Liver (tissue), 8 donors: ENCODE measurements at regions not wholly inside any gene's neighbourhood (a gene's known extent, or its start where the extent isn't known, plus 50 kb on each side); places are given as distances from the start of the nearest gene placed in this dataset.

Experiments used
- DNase-seq: peaks from one replicate; pipeline ENCODE4 v3.0.0-alpha.2; 2017; ENCODE audit warnings: low spot score
- H3K27ac ChIP-seq, 2 donors: one replicate each; pipeline ENCODE4 v1.7.0; 2013; ENCODE audit warnings: inconsistent platforms in 2 of 2, low read length in 2 of 2, control low read depth in 1 of 2, low read depth in 1 of 2, mild to moderate bottlenecking in 1 of 2
- H3K27me3 ChIP-seq, 4 donors: one replicate each; pipeline versions ENCODE4 v1.6.1 to v1.7.0; 2013; ENCODE audit warnings: low read length in 3 of 4, inconsistent platforms in 1 of 4, mild to moderate bottlenecking in 1 of 4, moderate library complexity in 1 of 4; ENCODE audit not compliant: control insufficient read depth in 4 of 4, insufficient read depth in 4 of 4
- H3K36me3 ChIP-seq, 4 donors: one replicate each; pipeline versions ENCODE4 v1.6.1 to v1.7.0; 2013; ENCODE audit warnings: low read length in 3 of 4, mild to moderate bottlenecking in 3 of 4, low read depth in 1 of 4, moderate library complexity in 1 of 4; ENCODE audit not compliant: control insufficient read depth in 4 of 4, insufficient read depth in 3 of 4
- H3K4me1 ChIP-seq, 4 donors: one replicate each; pipeline versions ENCODE4 v1.6.1 to v1.7.0; 2013; ENCODE audit warnings: low read length in 3 of 4, mild to moderate bottlenecking in 3 of 4, moderate library complexity in 1 of 4; ENCODE audit not compliant: control insufficient read depth in 4 of 4, insufficient read depth in 4 of 4
- H3K4me3 ChIP-seq, 3 donors: one replicate each; pipeline versions ENCODE4 v1.6.1 to v1.7.0; 2013; ENCODE audit warnings: low read length in 3 of 3, control low read depth in 1 of 3, low read depth in 1 of 3, mild to moderate bottlenecking in 1 of 3
- H3K9ac ChIP-seq, 2 donors: one replicate each; pipeline ENCODE4 v1.7.0; 2013; ENCODE audit warnings: low read length in 2 of 2, mild to moderate bottlenecking in 2 of 2, moderate library complexity in 2 of 2, control low read depth in 1 of 2, low read depth in 1 of 2
- H3K9me3 ChIP-seq, 4 donors: one replicate each; pipeline versions ENCODE4 v1.6.1 to v1.7.0; 2013; ENCODE audit warnings: low read length in 3 of 4; ENCODE audit not compliant: control insufficient read depth in 4 of 4
- EGR1 ChIP-seq, 2 donors: IDR thresholded peaks; 2 replicates each; pipeline ENCODE4 v1.6.1; 2016 to 2018; ENCODE audit warnings: antibody characterized with exemption in 2 of 2, low read depth in 2 of 2
- FOXA1 ChIP-seq: IDR thresholded peaks from 2 replicates; pipeline ENCODE4 v1.6.1; 2016; ENCODE audit warnings: antibody characterized with exemption
- FOXA2 ChIP-seq: IDR thresholded peaks from 2 replicates; pipeline ENCODE4 v1.6.1; 2016; ENCODE audit warnings: antibody characterized with exemption
- GABPA ChIP-seq, 2 donors: IDR thresholded peaks in 1 of 2; conservative IDR thresholded peaks in 1 of 2; 2 replicates each; pipeline ENCODE4 v1.6.1; 2016; ENCODE audit warnings: antibody characterized with exemption in 2 of 2, mild to moderate bottlenecking in 1 of 2, moderate library complexity in 1 of 2
- JUND ChIP-seq, 2 donors: IDR thresholded peaks; 2 replicates each; pipeline ENCODE4 v1.6.1; 2016; ENCODE audit warnings: antibody characterized with exemption in 2 of 2
- NR2F2 ChIP-seq: IDR thresholded peaks from 2 replicates; pipeline ENCODE4 v1.6.1; 2016; ENCODE audit warnings: antibody characterized with exemption
- RAD21 ChIP-seq, 2 donors: IDR thresholded peaks; 2 replicates each; pipeline ENCODE4 v1.6.1; 2016; ENCODE audit warnings: antibody characterized with exemption in 2 of 2, mild to moderate bottlenecking in 2 of 2
- RXRA ChIP-seq, 2 donors: IDR thresholded peaks; 2 replicates each; pipeline ENCODE4 v1.6.1; 2017 to 2018; ENCODE audit warnings: antibody characterized with exemption in 2 of 2, mild to moderate bottlenecking in 1 of 2
- TAF1 ChIP-seq: conservative IDR thresholded peaks from 2 replicates; pipeline ENCODE4 v1.6.1; 2016; ENCODE audit warnings: antibody characterized with exemption, mild to moderate bottlenecking
- YY1 ChIP-seq: IDR thresholded peaks from 2 replicates; pipeline ENCODE4 v1.6.1; 2016; ENCODE audit warnings: antibody characterized with exemption, mild to moderate bottlenecking
- WGBS: extraction: QIAGEN DNeasy Blood & Tissue Kit; methylation state at CpG from one replicate; pipeline ENCODE4 v1.1.7; 2013; 5-methylcytosine and 5-hydroxymethylcytosine counted together
- TF ChIP-seq, protein P1 (sequence below): fragments of 150-350 bp; IDR thresholded peaks from 2 replicates; pipeline ENCODE4 v1.5.1; 2017; ENCODE audit warnings: improper control_type of control experiment, low read depth, low read length; ENCODE audit not compliant: missing input control
- TF ChIP-seq, protein P2 (sequence below): IDR thresholded peaks from 2 replicates; pipeline ENCODE4 v1.6.1; 2016; ENCODE audit warnings: antibody characterized with exemption
- TF ChIP-seq, protein P3 (sequence below): IDR thresholded peaks from 2 replicates; pipeline ENCODE4 v1.6.1; 2016; ENCODE audit warnings: antibody characterized with exemption
- TF ChIP-seq, protein P4 (sequence below): IDR thresholded peaks from 2 replicates; pipeline ENCODE4 v1.6.1; 2016; ENCODE audit warnings: antibody characterized with exemption
- TF ChIP-seq, protein P5 (sequence below): IDR thresholded peaks from 2 replicates; pipeline ENCODE4 v1.6.1; 2016; ENCODE audit warnings: antibody characterized with exemption, mild to moderate bottlenecking
- donor health status: healthy.
- donor health status: healthy.
- donor health status: healthy.
- donor health status: healthy.
- donor health status: healthy.

DNA sequence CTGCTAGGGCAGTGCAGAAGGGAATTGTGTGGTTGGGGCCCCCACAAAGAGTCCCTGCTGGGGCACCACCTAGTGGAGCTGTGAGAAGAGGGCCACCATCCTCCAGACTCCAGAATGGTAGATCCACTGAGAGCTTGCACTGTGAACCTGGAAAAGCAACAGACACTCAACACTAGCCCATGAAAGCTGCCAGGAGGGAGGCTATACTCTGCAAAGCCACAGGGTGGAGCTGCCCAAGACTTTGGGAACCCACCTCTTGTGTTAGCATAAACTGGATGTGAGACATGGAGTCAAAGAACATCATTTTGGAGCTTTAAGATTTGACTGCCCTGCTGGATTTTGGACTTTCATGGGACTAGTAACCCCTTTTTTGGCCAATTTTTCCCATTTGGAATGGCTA is 328.4 kb upstream of the KHDRBS2 start:
- no peak overlapping the region for H3K9ac ChIP-seq
- H3K27ac ChIP-seq, result no peak overlapping the region
- no peaks in the 10 kb centered on the region for H3K9me3 ChIP-seq
- H3K4me1 ChIP-seq, result no peaks in the 10 kb centered on the region
- no peaks in the 10 kb centered on the region for H3K27me3 ChIP-seq
- no peak for DNase-seq
- no peak for TF ChIP-seq YY1
- TF ChIP-seq, protein P1, sequence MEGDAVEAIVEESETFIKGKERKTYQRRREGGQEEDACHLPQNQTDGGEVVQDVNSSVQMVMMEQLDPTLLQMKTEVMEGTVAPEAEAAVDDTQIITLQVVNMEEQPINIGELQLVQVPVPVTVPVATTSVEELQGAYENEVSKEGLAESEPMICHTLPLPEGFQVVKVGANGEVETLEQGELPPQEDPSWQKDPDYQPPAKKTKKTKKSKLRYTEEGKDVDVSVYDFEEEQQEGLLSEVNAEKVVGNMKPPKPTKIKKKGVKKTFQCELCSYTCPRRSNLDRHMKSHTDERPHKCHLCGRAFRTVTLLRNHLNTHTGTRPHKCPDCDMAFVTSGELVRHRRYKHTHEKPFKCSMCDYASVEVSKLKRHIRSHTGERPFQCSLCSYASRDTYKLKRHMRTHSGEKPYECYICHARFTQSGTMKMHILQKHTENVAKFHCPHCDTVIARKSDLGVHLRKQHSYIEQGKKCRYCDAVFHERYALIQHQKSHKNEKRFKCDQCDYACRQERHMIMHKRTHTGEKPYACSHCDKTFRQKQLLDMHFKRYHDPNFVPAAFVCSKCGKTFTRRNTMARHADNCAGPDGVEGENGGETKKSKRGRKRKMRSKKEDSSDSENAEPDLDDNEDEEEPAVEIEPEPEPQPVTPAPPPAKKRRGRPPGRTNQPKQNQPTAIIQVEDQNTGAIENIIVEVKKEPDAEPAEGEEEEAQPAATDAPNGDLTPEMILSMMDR, result no peak
- no peak for TF ChIP-seq JUND (IDR thresholded peaks at IDR 0.05)
- no peak for TF ChIP-seq TAF1
- TF ChIP-seq FOXA1, result no peak
- no peaks in the 10 kb centered on the region for H3K36me3 ChIP-seq
- no peak overlapping the region for H3K4me3 ChIP-seq

DNA sequence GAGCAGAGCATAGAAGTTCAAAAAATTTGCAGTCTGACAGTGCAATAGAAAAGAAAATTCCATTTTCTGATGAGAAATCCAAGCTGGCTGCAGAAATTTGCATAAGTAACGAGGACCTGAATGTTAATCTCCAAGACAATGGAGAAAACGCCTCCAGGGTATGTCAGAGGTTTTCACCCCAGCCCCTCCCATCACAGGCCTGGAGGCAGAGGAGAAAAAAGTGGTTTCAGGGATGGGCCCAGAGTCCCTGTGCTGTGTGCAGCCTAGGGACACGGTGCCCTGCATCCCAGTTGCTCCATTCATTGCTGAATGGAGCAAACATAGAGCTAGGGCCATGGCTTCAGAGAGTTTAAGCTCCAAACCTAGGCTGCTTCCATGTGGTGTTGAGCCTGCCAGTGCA is 327.9 kb upstream of the KHDRBS2 start:
- no peak for TF ChIP-seq RAD21 (IDR thresholded peaks at IDR 0.05)
- TF ChIP-seq, protein P2, sequence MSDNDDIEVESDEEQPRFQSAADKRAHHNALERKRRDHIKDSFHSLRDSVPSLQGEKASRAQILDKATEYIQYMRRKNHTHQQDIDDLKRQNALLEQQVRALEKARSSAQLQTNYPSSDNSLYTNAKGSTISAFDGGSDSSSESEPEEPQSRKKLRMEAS, result no peak
- TF ChIP-seq RXRA (IDR thresholded peaks at IDR 0.05), result no peak
- TF ChIP-seq, protein P3, sequence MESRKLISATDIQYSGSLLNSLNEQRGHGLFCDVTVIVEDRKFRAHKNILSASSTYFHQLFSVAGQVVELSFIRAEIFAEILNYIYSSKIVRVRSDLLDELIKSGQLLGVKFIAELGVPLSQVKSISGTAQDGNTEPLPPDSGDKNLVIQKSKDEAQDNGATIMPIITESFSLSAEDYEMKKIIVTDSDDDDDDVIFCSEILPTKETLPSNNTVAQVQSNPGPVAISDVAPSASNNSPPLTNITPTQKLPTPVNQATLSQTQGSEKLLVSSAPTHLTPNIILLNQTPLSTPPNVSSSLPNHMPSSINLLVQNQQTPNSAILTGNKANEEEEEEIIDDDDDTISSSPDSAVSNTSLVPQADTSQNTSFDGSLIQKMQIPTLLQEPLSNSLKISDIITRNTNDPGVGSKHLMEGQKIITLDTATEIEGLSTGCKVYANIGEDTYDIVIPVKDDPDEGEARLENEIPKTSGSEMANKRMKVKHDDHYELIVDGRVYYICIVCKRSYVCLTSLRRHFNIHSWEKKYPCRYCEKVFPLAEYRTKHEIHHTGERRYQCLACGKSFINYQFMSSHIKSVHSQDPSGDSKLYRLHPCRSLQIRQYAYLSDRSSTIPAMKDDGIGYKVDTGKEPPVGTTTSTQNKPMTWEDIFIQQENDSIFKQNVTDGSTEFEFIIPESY, result no peak
- TF ChIP-seq EGR1 (IDR thresholded peaks at IDR 0.05; ENCODE audit: low read depth in 2 of 2), result no peak
- TF ChIP-seq TAF1, result no peak
- TF ChIP-seq, protein P4, sequence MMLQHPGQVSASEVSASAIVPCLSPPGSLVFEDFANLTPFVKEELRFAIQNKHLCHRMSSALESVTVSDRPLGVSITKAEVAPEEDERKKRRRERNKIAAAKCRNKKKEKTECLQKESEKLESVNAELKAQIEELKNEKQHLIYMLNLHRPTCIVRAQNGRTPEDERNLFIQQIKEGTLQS, result no peak
- TF ChIP-seq GABPA (IDR thresholded peaks at IDR 0.05 in 1 of 2, conservative IDR thresholded peaks at IDR 0.05 in 1 of 2), result no peak
- WGBS, result 62% methylated on average over 3 of the region's 3 CpGs
- no peaks in the 10 kb centered on the region for H3K9me3 ChIP-seq
- no peak overlapping the region for H3K9ac ChIP-seq
- no peak for DNase-seq
- no peaks in the 10 kb centered on the region for H3K4me1 ChIP-seq
- no peak overlapping the region for H3K4me3 ChIP-seq
- no peaks in the 10 kb centered on the region for H3K27me3 ChIP-seq
- H3K36me3 ChIP-seq, result no peaks in the 10 kb centered on the region
- no peak overlapping the region for H3K27ac ChIP-seq

DNA sequence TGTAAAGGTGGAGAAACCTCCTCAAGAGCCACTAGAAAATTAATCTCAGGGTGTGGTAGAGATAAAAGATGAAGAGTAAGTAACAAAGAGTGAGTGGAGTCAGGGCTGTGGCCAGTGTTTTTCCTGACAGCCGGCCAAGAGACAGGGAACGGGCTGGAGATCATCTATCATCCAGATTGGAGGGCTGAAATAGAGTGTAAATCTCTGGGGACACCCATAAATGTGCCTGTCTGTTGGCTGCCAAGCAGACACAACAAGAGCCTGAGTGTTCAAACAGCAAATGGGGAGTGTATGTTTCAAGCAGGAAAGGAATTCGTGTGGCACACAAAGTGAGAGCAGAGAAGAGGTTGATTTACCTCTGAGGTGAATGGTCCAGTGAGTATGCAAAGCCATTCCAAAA is 326.4 kb upstream of the KHDRBS2 start:
- Histone ChIP-seq H3K9me3 (no peaks in the 10 kb centered on the region), H3K36me3 (no peaks in the 10 kb centered on the region), H3K27ac (no peak overlapping the region), H3K27me3 (no peaks in the 10 kb centered on the region), H3K4me3 (no peak overlapping the region), H3K9ac (no peak overlapping the region), H3K4me1 (no peaks in the 10 kb centered on the region)
- 46% methylated on average over 3 of the region's 3 CpGs for WGBS
- DNase-seq, result no peak
- TF ChIP-seq EGR1 (IDR thresholded peaks at IDR 0.05; ENCODE audit: low read depth in 2 of 2) (no peak), NR2F2 (no peak), FOXA2 (no peak), TAF1 (no peak)
- TF ChIP-seq, protein P4, result no peak
- TF ChIP-seq, protein P1, result no peak
- TF ChIP-seq, protein P5, sequence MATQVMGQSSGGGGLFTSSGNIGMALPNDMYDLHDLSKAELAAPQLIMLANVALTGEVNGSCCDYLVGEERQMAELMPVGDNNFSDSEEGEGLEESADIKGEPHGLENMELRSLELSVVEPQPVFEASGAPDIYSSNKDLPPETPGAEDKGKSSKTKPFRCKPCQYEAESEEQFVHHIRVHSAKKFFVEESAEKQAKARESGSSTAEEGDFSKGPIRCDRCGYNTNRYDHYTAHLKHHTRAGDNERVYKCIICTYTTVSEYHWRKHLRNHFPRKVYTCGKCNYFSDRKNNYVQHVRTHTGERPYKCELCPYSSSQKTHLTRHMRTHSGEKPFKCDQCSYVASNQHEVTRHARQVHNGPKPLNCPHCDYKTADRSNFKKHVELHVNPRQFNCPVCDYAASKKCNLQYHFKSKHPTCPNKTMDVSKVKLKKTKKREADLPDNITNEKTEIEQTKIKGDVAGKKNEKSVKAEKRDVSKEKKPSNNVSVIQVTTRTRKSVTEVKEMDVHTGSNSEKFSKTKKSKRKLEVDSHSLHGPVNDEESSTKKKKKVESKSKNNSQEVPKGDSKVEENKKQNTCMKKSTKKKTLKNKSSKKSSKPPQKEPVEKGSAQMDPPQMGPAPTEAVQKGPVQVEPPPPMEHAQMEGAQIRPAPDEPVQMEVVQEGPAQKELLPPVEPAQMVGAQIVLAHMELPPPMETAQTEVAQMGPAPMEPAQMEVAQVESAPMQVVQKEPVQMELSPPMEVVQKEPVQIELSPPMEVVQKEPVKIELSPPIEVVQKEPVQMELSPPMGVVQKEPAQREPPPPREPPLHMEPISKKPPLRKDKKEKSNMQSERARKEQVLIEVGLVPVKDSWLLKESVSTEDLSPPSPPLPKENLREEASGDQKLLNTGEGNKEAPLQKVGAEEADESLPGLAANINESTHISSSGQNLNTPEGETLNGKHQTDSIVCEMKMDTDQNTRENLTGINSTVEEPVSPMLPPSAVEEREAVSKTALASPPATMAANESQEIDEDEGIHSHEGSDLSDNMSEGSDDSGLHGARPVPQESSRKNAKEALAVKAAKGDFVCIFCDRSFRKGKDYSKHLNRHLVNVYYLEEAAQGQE, result no peak
- TF ChIP-seq, protein P3, result no peak
